Ovary (tissue), 7 donors: ENCODE measurements at regions not wholly inside any gene's neighbourhood (a gene's known extent, or its start where the extent isn't known, plus 50 kb on each side); places are given as distances from the start of the nearest gene placed in this dataset.

Experiments used
- DNase-seq, 5 donors: peaks; one replicate each; pipeline ENCODE4 v3.0.0-alpha.2; 2019 to 2020
- H3K27ac ChIP-seq, 2 donors: fragments of 200-600 bp; one replicate each; pipeline versions ENCODE4 v1.5.1 to v1.8.0; 2019 to 2022
- H3K27me3 ChIP-seq: fragments of 200-600 bp; one replicate; pipeline ENCODE4 v1.8.0; 2022
- H3K36me3 ChIP-seq: fragments of 200-600 bp; sonication (generic); one replicate; pipeline ENCODE4 v1.5.1; 2019
- H3K4me1 ChIP-seq: one replicate; pipeline ENCODE4 v1.8.1; 2013; ENCODE audit warnings: mild to moderate bottlenecking, moderate library complexity; ENCODE audit not compliant: insufficient read depth
- H3K4me3 ChIP-seq: fragments of 200-600 bp; sonication (generic); one replicate; pipeline ENCODE4 v1.5.1; 2017
- H3K9me3 ChIP-seq, 2 donors: fragments of 200-600 bp in 1 of 2; sonication (generic) in 1 of 2; one replicate each; pipeline versions ENCODE4 v1.5.1 to v1.8.1; 2013 to 2019; ENCODE audit warnings: mild to moderate bottlenecking in 1 of 2, moderate library complexity in 1 of 2
- CTCF ChIP-seq, 3 donors: fragments of 450-650 bp in 2 of 3; fragments of 200-600 bp in 1 of 3; IDR thresholded peaks; one replicate each; pipeline versions ENCODE4 v1.5.1 to v1.8.0; 2016 to 2022; ENCODE audit warnings: antibody characterized with exemption in 3 of 3, mild to moderate bottlenecking in 1 of 3
- EP300 ChIP-seq: sonication (generic); formaldehyde crosslinking; IDR thresholded peaks from one replicate; pipeline ENCODE4 v1.6.1; 2017; ENCODE audit warnings: antibody characterized with exemption
- POLR2A ChIP-seq: fragments of 450-650 bp; IDR thresholded peaks from one replicate; pipeline ENCODE4 v1.6.1; 2017; ENCODE audit warnings: antibody characterized with exemption, mild to moderate bottlenecking, moderate library complexity
- WGBS, 3 donors: extraction: QIAGEN DNeasy Blood & Tissue Kit in 1 of 3; methylation state at CpG; one replicate each; pipeline versions ENCODE4 v1.1.5 to v1.1.7; 2013 to 2017; 5-methylcytosine and 5-hydroxymethylcytosine counted together
- intact Hi-C, 4 donors: fragments of 100-400 bp; cut with DNase I; formaldehyde crosslinking; loops; one replicate each; pipeline versions ENCODE4 v1.11.0 to v1.15.1; 2022 to 2023
- donor health status: DM: no; HTN: no; CAD: no; lungs with moderate emphysema.
- donor health status: DM: no; HTN: no; CAD: no.
- donor health status: Bipolar disorder and iron deficiency.
- donor health status: DM: no; HTN: no; CAD: no.
- donor health status: DM: yes; HTN: yes; CAD: no.

DNA sequence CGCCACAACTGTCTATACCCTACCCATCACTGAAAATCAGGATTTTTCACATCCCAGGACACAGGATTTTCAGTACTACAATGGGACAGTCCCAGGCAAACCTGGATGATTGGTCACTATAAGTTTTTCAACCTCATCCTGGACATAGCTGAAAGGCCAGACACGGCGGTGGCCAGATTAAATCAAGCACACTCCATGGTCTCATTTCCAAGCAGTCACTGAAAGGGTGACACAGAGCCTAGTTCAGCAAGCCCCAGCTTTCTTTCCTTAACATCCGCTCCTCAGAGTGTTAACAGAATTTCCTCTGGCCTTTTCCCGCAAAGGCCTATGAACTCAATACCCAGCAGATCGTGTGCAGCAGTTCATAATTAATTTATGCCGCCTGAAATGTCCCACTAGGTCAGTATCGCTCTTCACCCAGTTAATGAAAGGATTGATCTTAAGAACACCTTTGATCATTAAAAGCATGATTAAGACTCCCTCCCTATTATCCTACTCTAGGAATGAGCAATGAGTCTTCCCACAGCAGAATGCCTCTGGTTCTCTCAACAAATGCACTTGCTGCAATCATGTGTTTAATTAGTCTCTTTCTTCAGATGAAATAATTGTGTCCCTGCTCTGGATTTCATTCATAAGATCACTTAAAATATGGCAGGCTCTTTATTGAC lies 104.0 kb upstream of the NANOS1 start:
- Histone ChIP-seq H3K9me3 (no peaks in the 10 kb centered on the region), H3K27ac (no peak overlapping the region), H3K4me3 (no peak overlapping the region), H3K36me3 (no peaks in the 10 kb centered on the region), H3K4me1 (no peaks in the 10 kb centered on the region), H3K27me3 (no peaks in the 10 kb centered on the region)
- intact Hi-C loops: no loop called here
- WGBS, 3 donors: 78 to 82% (median 81%) methylated on average over 8 of the region's 8 CpGs
- no peak for DNase-seq
- TF ChIP-seq CTCF (IDR thresholded peaks at IDR 0.05) (no peak), EP300 (no peak), POLR2A (no peak)

DNA sequence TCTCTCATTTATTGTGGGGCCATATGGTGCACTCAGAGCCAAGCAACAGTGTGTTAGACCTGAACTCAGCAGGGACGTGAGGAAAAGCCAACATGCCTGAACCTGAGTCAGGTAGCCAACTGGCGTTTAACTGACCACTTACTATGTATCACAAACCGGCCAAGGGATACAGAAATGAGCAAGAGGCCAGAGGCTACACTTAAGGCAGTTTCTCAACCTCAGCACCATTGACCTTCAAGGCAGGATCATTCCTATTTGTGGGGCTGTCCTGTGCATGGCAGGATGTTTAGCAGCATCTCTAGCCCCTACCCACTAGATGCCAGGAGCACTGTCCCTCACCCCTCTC lies 103.5 kb upstream of the NANOS1 start:
- no peak for DNase-seq
- Histone ChIP-seq H3K27me3 (no peaks in the 10 kb centered on the region), H3K36me3 (no peaks in the 10 kb centered on the region), H3K4me3 (no peak overlapping the region), H3K27ac (no peak overlapping the region), H3K4me1 (no peaks in the 10 kb centered on the region), H3K9me3 (no peaks in the 10 kb centered on the region)
- TF ChIP-seq POLR2A (no peak), CTCF (IDR thresholded peaks at IDR 0.05) (no peak), EP300 (no peak)
- WGBS, 3 donors: 82 to 84% (median 82%) methylated on average over 3 of the region's 3 CpGs
- intact Hi-C loops: no loop called here

DNA sequence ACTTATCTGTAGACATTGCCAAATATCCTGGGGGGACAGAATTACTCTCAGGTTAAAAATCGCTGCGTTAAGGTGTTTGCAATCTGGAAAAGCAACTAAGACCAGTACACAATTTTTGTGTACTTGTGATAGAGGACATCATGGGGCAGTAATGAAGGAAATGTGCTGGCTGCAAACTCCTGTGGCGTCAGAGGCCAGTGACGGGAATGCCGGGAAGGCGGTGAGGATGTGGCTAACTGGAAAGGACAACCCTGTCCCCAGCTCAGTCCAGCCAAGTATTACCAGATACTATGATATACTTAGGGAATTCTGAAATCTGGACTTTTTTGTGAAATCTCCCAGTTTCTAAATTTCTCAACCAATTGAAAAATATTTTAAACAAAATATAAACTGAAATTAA lies 103.1 kb upstream of the NANOS1 start:
- no peak for DNase-seq
- WGBS, 3 donors: 81 to 88% (median 83%) methylated on average over 6 of the region's 6 CpGs
- TF ChIP-seq POLR2A (no peak), EP300 (no peak), CTCF (IDR thresholded peaks at IDR 0.05) (no peak)

DNA sequence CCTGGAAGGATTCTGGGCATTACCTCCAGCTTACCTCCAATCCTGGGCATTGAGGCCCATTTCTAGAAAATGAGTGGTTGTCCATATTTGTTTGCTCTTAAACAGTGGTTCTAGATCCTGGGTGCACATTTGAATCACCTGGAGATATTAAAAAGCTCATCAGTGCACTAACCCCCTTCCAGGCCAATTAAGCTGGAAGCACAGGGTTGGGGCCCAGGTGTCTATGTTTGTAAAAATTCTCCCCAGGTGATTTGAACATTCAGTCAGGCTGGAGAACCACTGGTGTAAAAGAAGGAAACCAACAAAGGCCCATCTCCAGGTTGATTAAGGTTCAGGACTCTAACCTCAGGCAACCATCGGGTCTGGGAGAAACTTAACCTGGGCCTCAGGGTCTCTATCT lies 102.6 kb upstream of the NANOS1 start:
- Histone ChIP-seq H3K9me3 (no peaks in the 10 kb centered on the region), H3K36me3 (no peaks in the 10 kb centered on the region), H3K4me3 (no peak overlapping the region), H3K27ac (no peak overlapping the region), H3K4me1 (no peaks in the 10 kb centered on the region), H3K27me3 (no peaks in the 10 kb centered on the region)
- WGBS, 3 donors: 91 to 100% (median 91%) methylated on average over 1 of the region's 1 CpG
- DNase-seq: no peak
- intact Hi-C loops: no loop called here
- no peak for TF ChIP-seq POLR2A
- TF ChIP-seq CTCF (IDR thresholded peaks at IDR 0.05): no peak
- no peak for TF ChIP-seq EP300

More for the DNA sequence above, 103.1 kb upstream of the NANOS1 start:
- Histone ChIP-seq H3K4me3 (no peak overlapping the region), H3K4me1 (no peaks in the 10 kb centered on the region), H3K27me3 (no peaks in the 10 kb centered on the region), H3K36me3 (no peaks in the 10 kb centered on the region), H3K27ac (no peak overlapping the region), H3K9me3 (no peaks in the 10 kb centered on the region)
- intact Hi-C loops: no loop called here
